HG03378 (cell line): ENCODE measurements at regions not wholly inside any gene's neighbourhood (a gene's known extent, or its start where the extent isn't known, plus 50 kb on each side); places are given as distances from the start of the nearest gene placed in this dataset.

Experiments used
- ATAC-seq: cut with Tn5 transposase; IDR thresholded peaks from one replicate; pipeline ENCODE4 v1.9.1; 2021; ENCODE audit warnings: mild to moderate bottlenecking, moderate library complexity; ENCODE audit not compliant: unreplicated experiment

DNA sequence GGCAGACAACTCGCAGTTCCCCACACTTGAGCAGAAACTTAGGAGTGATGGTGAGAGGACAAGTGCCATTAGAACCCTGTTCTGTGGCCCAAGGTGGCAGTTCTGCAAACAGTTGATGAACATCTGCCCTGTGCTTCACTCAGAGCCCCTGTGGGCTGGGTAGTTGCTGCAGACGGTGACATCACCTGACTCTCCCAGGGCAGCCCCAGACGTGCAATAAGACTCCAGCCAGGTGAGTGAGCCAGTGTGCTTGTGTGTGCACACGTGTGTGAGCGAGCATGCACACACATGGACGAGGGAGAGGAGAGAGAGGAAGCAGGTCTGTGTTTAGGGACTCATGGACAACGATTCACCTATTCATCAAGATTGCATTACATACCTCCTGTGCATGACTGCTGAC is 136.0 kb upstream of the GLI2 start:
- ATAC-seq = no peak

GRCh38 chr2:120600335-120600734 is 135.3 kb upstream of the GLI2 start:
- ATAC-seq = no peak

GRCh38 chr2:120600786-120601185 is 134.9 kb upstream of the GLI2 start:
- no peak for ATAC-seq

GRCh38 chr2:120601566-120601965 is 134.1 kb upstream of the GLI2 start:
- ATAC-seq = no peak

- no peak for ATAC-seq
These were observed 133.4 kb upstream of the GLI2 start for GRCh38 chr2:120602251-120602650.

GRCh38 chr2:120604767-120605166 is 130.9 kb upstream of the GLI2 start:
- ATAC-seq = no peak

DNA sequence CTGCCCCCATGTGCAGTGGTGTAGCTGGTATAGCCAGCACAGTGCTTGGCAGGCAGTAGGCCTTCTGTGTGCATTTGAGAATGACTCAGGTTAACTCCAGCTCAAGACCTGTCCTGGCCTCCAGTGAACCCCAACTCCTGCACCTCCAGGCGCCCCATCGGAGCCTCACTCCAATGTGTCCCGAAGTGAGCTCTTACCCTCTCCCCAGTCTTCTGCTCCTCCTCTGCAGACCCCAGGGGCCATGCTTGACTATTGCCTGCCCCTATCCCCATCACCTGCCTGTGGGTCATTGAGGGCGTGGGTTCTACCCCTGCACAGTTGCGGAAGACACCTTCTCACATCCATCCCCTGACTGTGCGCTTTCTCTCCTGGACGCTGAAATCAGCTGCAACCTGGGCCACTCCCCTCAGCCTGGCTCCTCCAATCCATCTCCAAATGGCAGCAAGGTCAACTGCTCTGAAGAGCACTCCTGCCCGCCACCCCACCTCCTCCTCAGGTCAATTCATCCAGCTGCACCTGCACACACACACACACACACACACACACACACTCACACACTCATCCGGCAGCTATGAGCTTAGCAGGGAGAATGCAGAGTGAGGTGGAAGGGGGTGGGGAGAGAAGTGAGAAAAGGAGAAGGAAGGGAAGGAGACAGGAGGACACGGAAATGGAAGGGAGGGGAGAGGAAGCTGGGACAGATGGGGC is 130.3 kb upstream of the GLI2 start:
- ATAC-seq = no peak

DNA sequence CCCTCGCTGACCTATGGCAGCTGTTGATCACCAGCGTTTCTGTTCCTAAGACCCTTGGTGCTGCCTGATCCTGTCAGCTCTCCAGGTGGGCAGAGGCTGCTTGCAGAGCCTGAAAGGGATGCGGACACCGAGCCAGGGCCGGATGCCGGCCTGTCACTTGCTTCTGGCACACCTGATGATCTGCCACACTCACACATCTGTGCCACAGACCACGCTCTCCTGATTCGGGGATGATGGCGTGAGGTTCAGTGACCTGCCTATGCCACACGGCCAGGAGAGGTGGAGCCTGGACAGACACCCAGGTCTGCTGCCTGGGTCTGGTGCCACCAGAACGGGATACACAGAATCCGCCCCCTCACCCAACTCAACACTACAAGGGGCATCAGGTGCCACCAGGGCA is 129.4 kb upstream of the GLI2 start:
- ATAC-seq = no peak

GRCh38 chr2:120606931-120607330 is 128.7 kb upstream of the GLI2 start:
- ATAC-seq = no peak

GRCh38 chr2:120607506-120607905 is 128.2 kb upstream of the GLI2 start:
- ATAC-seq = no peak

GRCh38 chr2:120607996-120608395 is 127.7 kb upstream of the GLI2 start:
- no peak for ATAC-seq

- no peak for ATAC-seq
These were observed 125.8 kb upstream of the GLI2 start for GRCh38 chr2:120609826-120610395.

DNA sequence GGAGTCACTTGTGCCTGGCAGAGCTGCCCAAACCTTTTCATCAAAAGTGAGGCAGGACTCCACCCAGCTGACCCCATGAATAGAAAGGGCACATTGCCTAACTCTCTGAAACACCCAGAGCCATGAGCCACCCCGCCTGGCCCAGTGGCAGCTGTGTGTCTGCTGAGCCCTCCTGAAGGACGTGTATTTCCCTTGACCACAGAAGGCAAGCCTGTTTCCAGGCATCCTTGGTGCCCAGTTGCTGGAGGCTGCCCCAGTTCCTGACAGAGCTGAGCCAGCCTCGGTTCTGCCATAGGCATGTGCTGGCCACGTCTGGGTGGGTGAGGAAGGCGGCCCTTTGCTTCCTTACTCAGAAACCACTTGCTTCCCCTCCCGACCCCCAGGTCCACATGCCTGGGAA is 124.7 kb upstream of the GLI2 start:
- no peak for ATAC-seq

- no peak for ATAC-seq
These were observed 123.7 kb upstream of the GLI2 start for GRCh38 chr2:120611961-120612360.

- ATAC-seq = no peak
These were observed 123.2 kb upstream of the GLI2 start for GRCh38 chr2:120612471-120612870.

DNA sequence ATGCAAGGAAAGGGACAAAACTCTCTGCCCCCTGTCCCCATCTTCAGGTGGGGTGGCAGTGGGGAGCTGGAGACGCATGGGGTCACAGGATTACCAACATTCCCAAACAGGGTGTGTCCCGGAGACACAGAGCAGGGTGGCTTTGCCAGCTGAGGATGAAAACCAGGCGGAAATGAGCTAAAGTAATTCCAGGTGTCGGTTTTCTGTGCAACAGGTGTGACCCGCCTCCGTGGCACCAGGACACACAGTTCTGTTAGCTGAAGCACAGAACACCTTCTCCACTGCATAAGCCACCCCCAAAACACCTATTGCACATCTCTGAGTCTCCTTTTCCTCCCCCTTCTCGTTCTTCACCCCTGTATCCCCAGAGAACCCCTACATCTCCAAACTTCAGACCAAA is 122.7 kb upstream of the GLI2 start:
- ATAC-seq = no peak

- ATAC-seq = no peak
These were observed 121.7 kb upstream of the GLI2 start for GRCh38 chr2:120613742-120614571.

DNA sequence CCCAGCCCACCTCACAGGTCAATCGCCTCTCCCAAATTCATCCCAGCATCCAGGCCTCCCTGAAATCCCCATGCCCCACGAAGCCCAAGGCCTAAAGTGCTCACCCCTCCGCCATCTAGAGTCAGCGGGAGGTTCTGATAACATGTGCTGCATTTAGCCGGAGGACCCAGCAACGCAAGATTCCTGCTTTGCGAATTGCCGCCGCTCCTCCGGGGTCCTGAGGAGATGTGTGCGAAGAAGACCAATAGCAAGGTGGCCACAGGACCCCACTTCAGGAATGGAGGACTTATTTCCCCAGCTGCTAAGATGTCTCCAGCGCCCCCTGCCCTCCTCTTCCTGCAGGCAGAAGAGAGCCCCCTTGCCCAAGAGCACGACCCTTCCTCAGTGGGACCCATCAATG is 120.8 kb upstream of the GLI2 start:
- no peak for ATAC-seq

- ATAC-seq = no peak
These were observed 119.4 kb upstream of the GLI2 start for GRCh38 chr2:120616261-120616660.

DNA sequence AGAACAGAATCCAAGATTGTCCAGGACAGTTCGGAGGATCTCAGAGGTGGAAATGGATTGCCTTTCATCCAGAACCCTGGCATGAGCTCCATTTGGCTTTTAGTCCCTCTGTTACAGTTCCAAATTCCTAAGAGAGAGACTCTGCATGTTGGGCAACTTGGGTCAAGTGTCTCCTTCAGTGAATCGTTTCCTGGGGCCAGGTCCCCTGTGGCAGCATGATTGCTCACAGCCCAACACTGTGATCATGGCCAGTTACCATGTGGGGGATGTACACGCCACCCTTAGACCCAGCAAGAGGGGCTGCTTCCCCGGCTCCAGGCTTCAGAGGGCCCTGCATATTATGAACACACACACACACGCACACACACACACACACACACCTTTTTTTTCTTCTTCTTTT is 118.6 kb upstream of the GLI2 start:
- no peak for ATAC-seq

- ATAC-seq = no peak
These were observed 116.8 kb upstream of the GLI2 start for GRCh38 chr2:120618830-120619229.

- ATAC-seq = no peak
These were observed 116.1 kb upstream of the GLI2 start for GRCh38 chr2:120619579-120619978.
